ENCODE measurements at regions not wholly inside any gene's neighbourhood (a gene's known extent, or its start where the extent isn't known, plus 50 kb on each side); places are given as distances from the start of the nearest gene placed in this dataset.

DNA sequence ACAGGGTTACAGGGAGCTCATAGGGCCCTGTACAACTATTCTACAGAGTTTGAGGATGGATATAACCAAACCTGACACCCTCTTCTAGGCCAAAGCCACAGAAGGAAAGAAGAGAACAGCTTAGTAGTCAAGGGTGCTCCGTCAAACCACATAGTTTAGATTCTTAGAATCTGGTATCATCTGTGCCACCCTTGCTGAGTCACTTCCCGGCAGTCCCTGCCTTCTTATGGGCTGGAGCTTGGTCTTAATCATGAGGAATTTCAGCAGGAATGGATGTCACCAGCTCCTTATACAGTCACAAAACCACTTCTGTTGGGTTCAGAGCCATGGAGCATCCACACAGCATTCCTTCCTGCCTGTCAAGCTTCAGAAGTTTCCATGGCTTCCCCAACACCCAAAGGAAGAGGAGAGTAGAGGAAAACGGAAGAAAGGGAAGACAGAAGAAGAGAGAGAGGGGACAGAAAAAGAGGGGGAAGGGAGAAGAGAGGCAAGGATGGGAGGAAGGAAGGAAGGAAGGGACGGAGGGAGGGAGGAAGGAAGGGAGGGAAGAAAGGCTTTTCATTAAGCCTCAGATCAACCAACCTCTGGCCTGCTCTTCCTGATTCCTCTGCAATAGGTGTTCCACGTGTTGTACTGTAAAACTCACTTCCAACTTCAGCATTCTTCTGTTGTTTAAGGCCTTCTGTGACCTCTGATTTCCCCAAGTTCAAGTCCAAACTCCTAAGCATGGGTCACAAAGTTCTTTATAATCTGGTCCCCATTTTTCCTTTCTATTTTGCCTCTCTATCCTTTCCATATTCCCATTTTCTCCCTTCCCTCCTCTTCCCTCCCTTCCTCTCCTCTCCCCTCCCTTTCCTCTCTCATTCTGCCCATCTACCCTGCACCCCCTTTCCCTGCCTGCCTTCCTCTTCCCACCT is 246.1 kb upstream of the TNP1 start:
- Histone ChIP-seq H3K27me3 (ENCODE audit: control insufficient read depth in 1 of 2, insufficient read depth in 2 of 2, low read length in 2 of 2) (no peaks in the 10 kb centered on the region), H3K27ac (ENCODE audit: extremely low read length, insufficient read depth, low read length) (no peak overlapping the region), H2AFZ (ENCODE audit: low read length) (no peak overlapping the region), H3K4me2 (ENCODE audit: low read depth, low read length) (no peak overlapping the region), H3K36me3 (replicated peaks in 1 of 2; ENCODE audit: control insufficient read depth in 1 of 2, insufficient read depth in 2 of 2, low read length in 2 of 2) (no peaks in the 10 kb centered on the region), H3K4me1 (ENCODE audit: insufficient read depth, low read length) (no peaks in the 10 kb centered on the region), H4K20me1 (ENCODE audit: insufficient read depth, low read length) (no peaks in the 10 kb centered on the region), H3K4me3 (replicated peaks in 1 of 3; ENCODE audit: insufficient read depth in 1 of 3, low read depth in 2 of 3, low read length in 3 of 3) (no peak overlapping the region), H3K9ac (ENCODE audit: insufficient read depth, low read depth, low read length) (no peak overlapping the region), H3K79me2 (ENCODE audit: insufficient read depth, low read length) (no peaks in the 10 kb centered on the region), H3K9me3 (ENCODE audit: low read length) (no peaks in the 10 kb centered on the region)
- ChIA-PET CTCF (ENCODE audit: low intra/inter-chr PET ratio, low total read pairs) (no interaction called here), POLR2A (no interaction called here)
- in situ Hi-C loops (cut with HindIII; ENCODE audit: extremely low pct_ligation_motif_present, low pct_unique_long_range_greater_than_20kb) (no loop called here), intact Hi-C loops (cut with micrococcal nuclease; ENCODE audit: unreplicated experiment) (no loop called here)
- no peak for TF ChIP-seq AGO1 (IDR thresholded peaks at IDR 0.05; ENCODE audit: low read depth, low read length, poor library complexity, severe bottlenecking)
- no peak for TF ChIP-seq ZNF430 (CRISPR knock-in tag; IDR thresholded peaks at IDR 0.05)
- no peak for TF ChIP-seq TP53 (CRISPR knock-in tag; conservative IDR thresholded peaks at IDR 0.05)
- TF ChIP-seq HNRNPK (IDR thresholded peaks at IDR 0.05; ENCODE audit: low read depth, low read length, poor library complexity, severe bottlenecking) = peak; percentile 76
- TF ChIP-seq STAT5B (CRISPR knock-in tag; IDR thresholded peaks at IDR 0.05) = no peak
- no TSS peak for BruUV-seq (replicated peaks)
- FAIRE-seq (no peak), DNase-seq (ENCODE audit: low spot score) (no peak), ATAC-seq (no peak)
- 2% methylated on average over 5 of the region's 5 CpGs for WGBS (ENCODE audit: low lambda C conversion rate)

GRCh38 chr2:217103752-217104545 is 244.1 kb upstream of the TNP1 start:
- 3% methylated on average over 4 of the region's 4 CpGs for WGBS (ENCODE audit: low lambda C conversion rate)
- H3K9me3 ChIP-seq (ENCODE audit: low read length) = no peaks in the 10 kb centered on the region
- no peaks in the 10 kb centered on the region for H3K79me2 ChIP-seq (ENCODE audit: insufficient read depth, low read length)
- H3K27me3 ChIP-seq (ENCODE audit: control insufficient read depth in 1 of 2, insufficient read depth in 2 of 2, low read length in 2 of 2) = no peaks in the 10 kb centered on the region
- no peak for FAIRE-seq
- no TSS peak for BruUV-seq (replicated peaks)
- no peak for ATAC-seq
- ChIA-PET POLR2A (no interaction called here), CTCF (ENCODE audit: low intra/inter-chr PET ratio, low total read pairs) (no interaction called here)
- no peak for DNase-seq (ENCODE audit: low spot score)
- H3K4me1 ChIP-seq (ENCODE audit: insufficient read depth, low read length) = no peaks in the 10 kb centered on the region
- H3K36me3 ChIP-seq (replicated peaks in 1 of 2; ENCODE audit: control insufficient read depth in 1 of 2, insufficient read depth in 2 of 2, low read length in 2 of 2) = no peaks in the 10 kb centered on the region
- intact Hi-C loops (cut with micrococcal nuclease; ENCODE audit: unreplicated experiment) (no loop called here), in situ Hi-C loops (cut with HindIII; ENCODE audit: extremely low pct_ligation_motif_present, low pct_unique_long_range_greater_than_20kb) (no loop called here)
- H3K4me2 ChIP-seq (ENCODE audit: low read depth, low read length) = no peak overlapping the region
- TF ChIP-seq AKNA (CRISPR knock-in tag; IDR thresholded peaks at IDR 0.05; ENCODE audit: borderline replicate concordance) (no peak), KDM4B (CRISPR knock-in tag; IDR thresholded peaks at IDR 0.05) (no peak), CSRNP2 (CRISPR knock-in tag; conservative IDR thresholded peaks at IDR 0.05; ENCODE audit: low read depth) (no peak), XBP1 (CRISPR knock-in tag; IDR thresholded peaks at IDR 0.05) (no peak)
- H3K9ac ChIP-seq (ENCODE audit: insufficient read depth, low read depth, low read length) = no peak overlapping the region
- H4K20me1 ChIP-seq (ENCODE audit: insufficient read depth, low read length) = no peaks in the 10 kb centered on the region
- H3K4me3 ChIP-seq (replicated peaks in 1 of 3; ENCODE audit: insufficient read depth in 1 of 3, low read depth in 2 of 3, low read length in 3 of 3) = no peak overlapping the region
- no peak overlapping the region for H3K27ac ChIP-seq (ENCODE audit: extremely low read length, insufficient read depth, low read length)
- no peak overlapping the region for H2AFZ ChIP-seq (ENCODE audit: low read length)
